ENCODE measurements at regions not wholly inside any gene's neighbourhood (a gene's known extent, or its start where the extent isn't known, plus 50 kb on each side); places are given as distances from the start of the nearest gene placed in this dataset.

DNA sequence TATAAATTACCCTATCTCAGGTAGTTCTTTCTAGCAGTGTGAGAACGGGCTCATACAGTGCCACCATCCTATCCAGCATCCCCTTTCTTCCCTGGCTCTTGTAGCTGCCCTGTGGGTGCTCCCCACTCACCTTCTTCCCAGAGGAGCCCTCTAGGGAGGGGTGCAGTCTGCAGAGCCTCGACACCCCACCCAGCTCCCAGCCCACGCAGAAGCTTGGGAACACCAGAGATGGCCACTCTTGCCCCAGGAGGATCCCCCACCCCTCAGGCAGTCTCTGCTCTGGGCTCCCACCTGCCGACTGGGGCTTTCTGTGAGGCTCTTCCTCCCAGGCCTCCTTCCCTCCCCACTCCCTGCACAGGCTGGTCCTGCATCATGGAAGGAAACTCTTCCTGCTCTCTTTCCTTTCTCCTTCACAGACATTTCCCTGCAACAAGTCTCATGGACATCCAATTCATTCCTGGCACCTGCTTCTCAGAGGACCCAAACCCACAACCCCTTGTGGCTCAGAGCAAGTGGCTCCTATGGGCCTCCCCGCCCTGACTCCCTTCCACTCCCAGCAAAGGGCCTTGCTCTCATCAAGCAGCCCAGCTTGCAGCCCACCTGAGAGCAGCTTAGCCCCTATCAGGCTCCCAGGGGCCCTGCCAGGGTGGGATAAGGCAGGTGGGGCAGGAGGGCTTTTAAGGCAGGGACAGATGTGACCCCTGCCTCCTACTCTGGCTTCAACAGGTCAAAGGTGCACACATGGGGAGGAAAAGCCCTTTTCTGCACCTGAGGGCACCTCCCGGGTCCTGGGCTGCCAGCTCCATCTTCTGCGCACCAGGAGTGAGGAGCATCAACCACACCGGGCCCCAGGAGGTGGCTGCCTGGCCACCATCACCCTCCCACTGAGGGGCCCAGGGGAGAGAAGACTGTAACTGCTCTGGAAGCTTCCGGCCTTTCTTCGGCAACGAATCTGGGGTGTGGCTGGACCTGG, 263.8 kb upstream of the TNRC6C start:
- H3K27ac ChIP-seq, result no peak overlapping the region
- TF ChIP-seq ZFX (IDR thresholded peaks at IDR 0.05), result no peak
- TF ChIP-seq, protein P1, sequence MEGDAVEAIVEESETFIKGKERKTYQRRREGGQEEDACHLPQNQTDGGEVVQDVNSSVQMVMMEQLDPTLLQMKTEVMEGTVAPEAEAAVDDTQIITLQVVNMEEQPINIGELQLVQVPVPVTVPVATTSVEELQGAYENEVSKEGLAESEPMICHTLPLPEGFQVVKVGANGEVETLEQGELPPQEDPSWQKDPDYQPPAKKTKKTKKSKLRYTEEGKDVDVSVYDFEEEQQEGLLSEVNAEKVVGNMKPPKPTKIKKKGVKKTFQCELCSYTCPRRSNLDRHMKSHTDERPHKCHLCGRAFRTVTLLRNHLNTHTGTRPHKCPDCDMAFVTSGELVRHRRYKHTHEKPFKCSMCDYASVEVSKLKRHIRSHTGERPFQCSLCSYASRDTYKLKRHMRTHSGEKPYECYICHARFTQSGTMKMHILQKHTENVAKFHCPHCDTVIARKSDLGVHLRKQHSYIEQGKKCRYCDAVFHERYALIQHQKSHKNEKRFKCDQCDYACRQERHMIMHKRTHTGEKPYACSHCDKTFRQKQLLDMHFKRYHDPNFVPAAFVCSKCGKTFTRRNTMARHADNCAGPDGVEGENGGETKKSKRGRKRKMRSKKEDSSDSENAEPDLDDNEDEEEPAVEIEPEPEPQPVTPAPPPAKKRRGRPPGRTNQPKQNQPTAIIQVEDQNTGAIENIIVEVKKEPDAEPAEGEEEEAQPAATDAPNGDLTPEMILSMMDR (conservative IDR thresholded peaks at IDR 0.05), result no peak

DNA sequence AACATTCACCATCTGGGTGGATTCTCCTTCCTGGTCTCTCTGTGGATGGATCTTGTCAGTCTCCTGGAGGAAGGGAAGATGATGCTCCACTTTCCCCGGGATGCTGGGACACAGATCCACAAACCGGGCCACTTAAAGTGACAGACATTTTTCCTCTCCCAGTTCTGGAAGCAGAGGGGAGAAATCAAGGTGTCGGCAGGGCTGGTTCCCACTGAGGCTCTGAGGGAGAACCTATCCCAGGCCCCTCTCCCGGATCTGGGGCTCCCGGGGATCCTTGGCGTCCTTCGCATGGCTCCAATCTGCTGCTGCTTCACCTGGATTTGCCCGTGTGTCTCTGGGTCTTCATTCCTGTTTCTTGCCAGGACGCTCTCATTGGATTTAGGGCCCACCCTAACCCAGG, 263.1 kb upstream of the TNRC6C start:
- no peak overlapping the region for H3K27ac ChIP-seq

DNA sequence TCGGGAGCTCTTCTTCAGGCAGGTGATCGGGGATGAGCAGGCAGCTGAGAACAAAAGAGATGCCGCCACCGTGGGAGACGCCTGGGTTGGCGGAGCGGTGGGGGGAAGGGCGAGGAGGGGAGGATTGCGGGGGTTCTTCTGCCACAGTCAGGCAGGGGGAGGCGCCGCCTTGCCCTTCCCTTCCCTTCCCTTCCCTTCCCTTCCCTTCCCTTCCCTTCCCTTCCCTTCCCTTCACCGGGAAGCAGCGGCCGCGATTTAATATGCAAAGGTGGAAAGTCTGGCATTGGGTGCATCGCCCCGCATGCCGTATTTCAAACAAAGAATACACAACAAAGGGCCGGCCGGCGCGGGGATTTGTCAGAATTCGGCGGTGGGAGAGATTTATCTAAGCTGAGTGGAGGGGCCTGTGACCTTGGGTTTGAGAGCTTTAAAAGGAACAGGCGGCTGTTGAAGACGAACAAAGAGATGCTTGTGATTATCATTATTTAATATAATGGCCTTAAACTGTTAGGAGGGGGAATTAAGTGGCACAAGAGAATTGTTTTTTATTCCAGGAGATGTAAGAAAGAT, 262.3 kb upstream of the TNRC6C start:
- TF ChIP-seq ZFX (IDR thresholded peaks at IDR 0.05), result no peak
- TF ChIP-seq, protein P1 (conservative IDR thresholded peaks at IDR 0.05), result no peak
- H3K27ac ChIP-seq, result no peak overlapping the region

More for the DNA sequence above, 263.1 kb upstream of the TNRC6C start:
- TF ChIP-seq ZFX (IDR thresholded peaks at IDR 0.05), result no peak
- TF ChIP-seq, protein P1 (conservative IDR thresholded peaks at IDR 0.05), result no peak

DNA sequence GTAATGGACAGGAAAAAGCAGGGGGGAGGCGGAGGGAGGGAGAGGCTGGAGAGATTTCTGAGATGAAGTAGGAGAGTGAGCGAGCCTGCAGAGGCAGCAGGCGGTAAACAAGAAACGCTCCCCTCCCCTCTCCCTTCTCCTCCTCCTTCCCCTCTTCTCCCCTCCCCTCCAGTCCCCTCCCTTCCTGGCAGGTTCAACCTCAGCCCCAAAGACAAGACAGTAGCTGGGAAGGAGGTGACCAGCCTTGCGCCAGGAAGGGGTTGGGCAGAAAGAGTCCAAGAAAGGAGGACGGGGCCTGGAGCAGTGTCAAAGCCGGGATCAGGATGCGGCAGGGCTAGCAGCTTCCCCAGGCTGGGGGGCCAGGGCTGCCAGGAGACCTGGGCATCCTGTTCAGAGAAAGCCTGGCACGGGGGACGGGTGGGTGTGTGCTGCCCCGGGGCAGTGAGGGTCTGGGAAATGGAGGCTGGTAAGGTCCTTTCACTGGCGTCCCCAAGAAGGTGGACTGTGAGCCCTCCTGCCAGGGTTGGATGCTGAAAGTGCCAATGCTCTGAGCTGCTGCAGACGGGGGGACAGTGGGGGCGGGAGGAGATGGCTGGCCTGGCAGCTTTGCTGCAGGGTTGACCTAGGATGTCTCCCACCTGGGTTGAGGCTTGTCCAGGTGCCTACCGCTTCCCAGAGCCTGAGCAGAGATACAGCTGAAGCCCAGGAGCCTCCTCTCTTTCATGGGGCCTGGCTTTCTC, 261.6 kb upstream of the TNRC6C start:
- TF ChIP-seq, protein P1 (conservative IDR thresholded peaks at IDR 0.05), result no peak
- no peak overlapping the region for H3K27ac ChIP-seq

DNA sequence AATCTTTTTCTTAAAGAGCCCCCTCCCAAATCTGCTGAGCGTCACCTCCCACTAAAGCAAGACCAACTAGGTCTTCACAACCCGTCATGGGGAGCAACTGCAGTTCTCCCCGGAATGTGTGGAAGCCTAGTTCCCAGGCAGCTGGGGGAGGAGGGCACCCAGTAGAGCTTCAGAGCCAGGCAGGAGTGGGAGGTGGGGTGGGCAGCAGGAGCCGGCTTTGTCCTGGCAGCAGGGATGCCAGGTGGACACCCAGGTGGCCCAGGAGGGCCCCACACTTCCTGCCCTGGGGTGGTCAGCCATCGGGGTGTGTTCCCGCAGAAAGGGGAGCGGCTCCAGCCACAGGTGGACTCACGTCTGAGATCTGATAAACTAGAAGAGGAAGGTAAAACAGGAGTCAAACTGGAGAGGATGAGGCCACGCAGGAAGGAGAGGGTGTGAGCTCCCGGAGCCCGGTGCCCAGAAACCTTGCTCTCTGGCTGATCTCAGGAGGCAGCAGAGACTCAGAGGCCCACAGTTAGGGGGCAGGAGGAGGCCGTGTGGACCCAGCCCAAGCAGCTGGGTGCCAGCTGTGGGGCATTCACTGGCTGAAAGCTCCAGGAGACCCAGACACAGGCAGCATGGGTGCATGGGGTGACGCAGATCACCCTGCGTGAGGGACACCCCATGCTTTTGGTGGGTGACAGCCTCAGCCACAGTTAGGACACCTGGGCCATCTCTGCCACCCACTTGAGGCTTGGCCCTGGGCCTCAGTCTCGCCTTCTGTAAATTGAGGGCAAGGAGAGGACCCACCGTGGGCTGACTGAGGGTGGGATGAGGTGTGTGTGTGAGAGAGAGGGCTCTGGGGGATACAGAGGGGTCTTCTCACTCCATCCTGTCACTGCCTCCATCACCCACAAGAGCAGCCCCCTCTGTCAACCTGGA, 260.8 kb upstream of the TNRC6C start:
- H3K27ac ChIP-seq, result no peak overlapping the region
- TF ChIP-seq, protein P1 (conservative IDR thresholded peaks at IDR 0.05), result no peak
- no peak for TF ChIP-seq ZFX (IDR thresholded peaks at IDR 0.05)

DNA sequence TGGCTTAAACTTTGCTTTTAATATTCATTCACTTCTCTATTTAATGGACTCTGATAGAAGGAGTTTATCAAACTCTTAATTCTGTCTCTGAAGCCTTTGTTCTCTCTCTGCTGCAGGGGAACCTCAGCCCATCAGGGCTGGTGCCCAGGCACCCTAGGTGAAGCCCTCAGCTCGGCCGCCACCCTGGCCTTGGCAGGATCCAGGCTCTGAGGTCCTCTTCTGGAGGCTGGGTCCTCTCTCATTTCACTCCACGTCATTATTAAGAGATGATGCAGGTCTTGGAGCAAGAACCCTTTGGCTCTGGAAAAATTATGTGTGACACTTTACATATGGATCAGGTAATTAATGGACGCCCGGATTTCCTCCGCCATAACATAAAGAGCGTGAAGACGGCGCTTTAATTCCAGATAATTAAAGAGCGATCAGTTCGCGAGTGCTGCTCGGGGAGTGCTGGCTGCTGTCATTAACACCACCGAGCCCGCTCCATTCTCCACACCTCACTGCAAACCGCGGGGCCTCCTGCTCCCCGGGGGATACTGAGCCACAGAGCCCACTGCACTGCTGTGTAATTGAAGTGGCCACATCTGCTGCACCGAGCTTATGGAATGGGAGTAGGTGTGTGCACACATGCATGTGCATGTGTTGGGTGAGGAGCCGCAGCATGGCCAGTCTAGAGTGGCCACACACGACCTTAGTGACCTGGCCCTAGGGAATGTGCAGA, 259.4 kb upstream of the TNRC6C start:
- TF ChIP-seq ZFX (IDR thresholded peaks at IDR 0.05), result no peak
- TF ChIP-seq, protein P1 (conservative IDR thresholded peaks at IDR 0.05), result no peak
- H3K27ac ChIP-seq, result no peak overlapping the region

Data from C4-2B (cell line).